GM19035 (cell line): ENCODE measurements at regions not wholly inside any gene's neighbourhood (a gene's known extent, or its start where the extent isn't known, plus 50 kb on each side); places are given as distances from the start of the nearest gene placed in this dataset.
A peak's percentile ranks its signal among the peaks of the same experiment; 100 is the strongest.
"Not testable (repeated sequence)": the region's sequence is repeated elsewhere in the genome, so short reads cannot be mapped to it uniquely, and the experiment has no call there.

Source experiments
- ATAC-seq: cut with Tn5 transposase; IDR thresholded peaks from one replicate; pipeline ENCODE4 v1.9.1; 2021; ENCODE audit not compliant: unreplicated experiment

DNA sequence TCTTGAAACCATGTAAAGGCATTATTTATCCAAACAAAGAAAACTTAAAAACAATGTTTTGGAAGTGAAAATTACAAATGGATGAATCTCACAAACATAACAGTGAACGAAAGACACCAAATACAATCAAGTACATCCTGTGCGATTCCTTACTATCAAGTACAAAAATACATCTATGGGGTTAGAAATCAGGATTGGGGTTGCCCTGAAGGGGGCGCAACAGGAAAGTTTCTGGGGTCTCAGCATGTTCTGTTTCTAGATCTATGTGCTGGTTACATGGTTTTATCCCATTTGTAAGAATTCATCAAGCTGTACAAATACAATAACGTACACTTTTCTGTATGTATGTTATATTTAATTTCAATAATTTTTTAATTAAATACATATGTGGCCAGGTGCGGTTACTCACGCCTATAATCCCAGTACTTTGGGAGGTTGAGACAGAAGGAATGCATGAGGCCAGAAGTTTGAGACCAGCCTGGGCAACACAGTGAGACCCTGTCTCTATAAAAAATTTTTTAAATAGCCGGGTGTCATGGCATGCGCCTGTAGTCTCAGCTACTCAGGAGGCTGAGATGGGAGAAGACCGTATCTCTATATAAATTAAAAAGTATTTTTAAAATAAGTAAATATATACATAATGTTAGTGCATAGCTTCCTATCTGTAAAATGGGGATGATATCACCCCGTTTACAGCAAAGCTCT lies 121.5 kb upstream of the SOD1 start:
- ATAC-seq: no peak

GRCh38 chr21:31536138-31536537 lies 123.4 kb upstream of the SOD1 start:
- no peak for ATAC-seq

DNA sequence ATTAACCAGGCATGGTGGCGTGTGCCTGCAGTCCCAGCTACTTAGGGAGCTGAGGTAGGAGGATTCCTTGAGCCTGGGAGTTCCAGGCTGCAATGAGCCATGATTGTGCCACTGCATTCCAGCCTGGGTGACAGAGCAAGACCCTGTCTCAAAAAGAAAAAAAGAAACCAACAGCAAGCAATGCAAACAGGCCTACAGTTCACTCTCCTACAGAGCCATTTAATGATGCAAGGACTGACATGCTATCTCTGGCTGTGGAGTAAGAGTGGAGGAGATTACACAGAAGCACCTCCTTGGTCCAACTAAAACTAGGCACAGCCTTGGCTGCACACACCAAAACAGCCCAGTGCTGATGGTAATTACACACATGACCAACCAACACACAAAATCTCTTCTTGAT lies 127.5 kb upstream of the SOD1 start:
- ATAC-seq: no peak

- no peak for ATAC-seq
These were observed 128.4 kb upstream of the SOD1 start for GRCh38 chr21:31530897-31531705.

DNA sequence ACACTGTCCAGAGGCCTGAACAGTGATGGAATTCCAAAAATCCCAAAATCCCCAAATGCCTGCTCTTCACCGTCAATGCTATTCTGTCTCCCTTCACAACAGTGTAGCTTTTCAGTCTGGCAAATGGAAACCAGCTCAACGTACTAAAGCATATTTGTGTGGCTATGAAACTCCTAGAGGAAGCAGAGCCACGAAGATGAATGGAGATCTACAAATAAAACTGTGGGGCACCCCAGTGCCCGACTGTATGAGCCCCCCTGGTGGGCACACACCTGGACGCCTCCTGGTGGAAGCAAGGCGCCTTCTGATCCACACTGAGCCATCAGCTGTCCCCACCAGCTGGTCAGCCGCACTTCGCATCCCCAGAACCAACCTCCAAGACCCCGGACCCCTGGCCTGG lies 129.1 kb upstream of the SOD1 start:
- ATAC-seq: no peak

DNA sequence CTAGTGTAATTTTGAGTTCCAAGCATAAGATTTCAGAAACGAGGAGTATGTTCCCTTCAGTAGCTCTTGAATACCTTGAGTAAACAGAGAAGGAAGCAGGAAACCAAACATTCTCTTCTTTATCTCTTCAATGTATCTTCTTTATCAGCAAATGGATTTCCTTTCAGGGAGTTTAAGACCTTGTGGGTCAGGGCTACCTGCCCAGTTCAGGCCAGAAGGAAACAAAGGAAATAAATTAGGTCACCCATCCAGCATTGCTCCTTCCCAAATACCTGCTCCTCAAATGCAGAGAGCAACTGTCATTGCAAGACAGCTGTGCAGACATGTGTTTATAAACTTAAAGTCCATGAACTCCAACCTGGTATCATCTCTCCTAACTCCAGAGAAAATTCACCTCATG lies 130.1 kb upstream of the SOD1 start:
- no peak for ATAC-seq

DNA sequence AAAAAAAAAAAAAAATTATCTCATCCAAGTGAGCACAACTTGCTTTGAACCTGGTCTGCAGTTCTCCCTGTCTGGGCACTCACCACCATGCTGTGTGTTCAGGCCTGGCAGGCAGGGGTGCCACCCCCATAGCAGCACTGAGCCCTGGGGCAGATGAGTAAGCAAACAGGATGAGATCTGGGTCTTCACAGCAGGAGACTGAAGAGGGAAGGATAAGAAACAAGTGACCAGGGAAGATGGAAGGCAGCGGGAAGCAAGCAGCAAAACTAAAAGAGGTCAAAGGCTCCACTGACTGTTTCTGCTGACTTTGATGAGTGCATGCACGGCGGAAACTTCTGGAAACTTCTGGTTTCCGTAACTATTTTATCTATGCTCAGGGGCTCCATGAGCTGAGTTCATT lies 133.5 kb upstream of the SOD1 start:
- ATAC-seq: no peak

DNA sequence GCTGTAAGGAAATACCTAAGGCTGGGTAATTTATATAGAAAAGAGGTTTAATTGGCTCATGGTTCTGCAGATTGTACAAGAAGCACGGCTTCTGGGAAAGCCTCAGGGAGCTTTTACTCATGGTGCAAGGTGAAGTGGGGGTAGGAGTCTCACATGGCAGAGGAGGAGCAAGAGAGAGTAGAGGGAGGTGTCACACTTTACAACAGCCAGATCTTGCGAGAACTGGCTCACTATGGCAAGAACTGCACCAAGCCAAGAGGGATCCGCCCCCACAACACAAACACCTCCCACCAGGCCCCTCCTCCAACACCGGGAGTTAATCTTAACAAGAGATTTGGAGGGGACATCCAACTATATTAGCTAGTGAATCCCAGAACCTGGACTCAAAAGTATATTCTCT lies 135.4 kb upstream of the SOD1 start:
- no peak for ATAC-seq

- no peak for ATAC-seq
These were observed 138.0 kb upstream of the SOD1 start for GRCh38 chr21:31521515-31521914.

DNA sequence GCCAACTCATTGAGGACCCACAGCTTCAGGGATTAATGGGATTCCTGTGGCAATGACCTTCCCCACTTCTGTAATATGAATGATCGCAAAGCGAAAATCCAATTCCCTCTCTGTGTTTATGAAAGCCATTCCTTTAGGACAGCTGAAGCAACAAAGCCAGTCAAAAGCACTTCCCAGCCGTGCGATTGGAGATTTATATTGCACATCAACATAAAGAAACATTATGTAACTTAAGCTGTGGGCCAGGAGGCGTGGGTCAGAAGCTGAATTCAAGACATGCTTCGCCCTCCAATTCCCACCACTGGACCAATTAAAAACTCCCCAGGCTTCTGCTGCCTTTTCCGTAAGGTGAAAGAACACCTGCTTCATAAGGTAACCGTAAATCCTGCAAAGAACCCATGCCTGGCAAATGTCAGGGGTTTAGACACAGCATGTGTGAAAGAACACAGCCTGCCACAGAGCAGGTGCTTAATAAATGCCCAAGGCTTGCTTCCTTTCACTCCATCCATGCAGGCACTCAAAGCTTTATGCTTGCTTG lies 138.9 kb upstream of the SOD1 start:
- no peak for ATAC-seq

- ATAC-seq: no peak
These were observed 140.9 kb upstream of the SOD1 start for GRCh38 chr21:31518580-31518979.

DNA sequence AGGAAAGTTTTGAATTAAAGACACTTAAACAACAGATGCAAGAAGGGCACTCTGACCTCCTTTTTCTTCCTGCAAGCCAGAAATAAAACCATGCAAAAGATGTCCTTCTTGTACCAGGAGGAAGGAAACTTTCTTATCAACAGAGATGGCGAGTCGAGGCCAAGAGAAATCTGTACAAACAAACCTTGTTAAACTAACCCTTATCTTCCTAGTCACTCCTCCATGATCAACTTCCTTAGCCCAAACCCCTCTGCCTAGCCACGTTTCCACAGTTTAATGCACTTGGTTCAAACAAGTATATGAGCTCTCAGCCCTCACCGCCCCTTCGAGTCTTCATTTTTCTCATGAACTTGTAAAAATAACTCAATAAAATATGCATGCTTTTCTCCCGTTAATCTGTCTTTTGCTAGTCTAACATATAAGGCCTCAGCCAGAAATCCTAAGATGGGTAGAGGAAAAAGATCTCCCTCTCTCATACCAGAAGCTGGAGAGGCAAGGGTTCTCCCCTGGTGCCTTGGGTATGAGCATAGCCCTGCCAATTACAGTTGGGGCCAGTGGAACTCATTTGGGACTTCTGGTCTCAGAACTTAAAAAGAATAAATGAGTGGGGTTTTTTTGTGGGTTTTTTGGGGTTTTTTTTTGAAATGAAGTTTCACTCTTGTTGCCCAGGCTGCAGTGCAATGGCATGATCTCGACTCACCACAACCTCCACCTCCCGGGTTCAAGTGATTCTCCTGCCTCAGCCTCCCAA lies 141.7 kb upstream of the SOD1 start:
- no peak for ATAC-seq

- ATAC-seq: no peak
These were observed 144.2 kb upstream of the SOD1 start for GRCh38 chr21:31515253-31515652.

- no peak for ATAC-seq
These were observed 144.9 kb upstream of the SOD1 start for GRCh38 chr21:31514598-31514997.

DNA sequence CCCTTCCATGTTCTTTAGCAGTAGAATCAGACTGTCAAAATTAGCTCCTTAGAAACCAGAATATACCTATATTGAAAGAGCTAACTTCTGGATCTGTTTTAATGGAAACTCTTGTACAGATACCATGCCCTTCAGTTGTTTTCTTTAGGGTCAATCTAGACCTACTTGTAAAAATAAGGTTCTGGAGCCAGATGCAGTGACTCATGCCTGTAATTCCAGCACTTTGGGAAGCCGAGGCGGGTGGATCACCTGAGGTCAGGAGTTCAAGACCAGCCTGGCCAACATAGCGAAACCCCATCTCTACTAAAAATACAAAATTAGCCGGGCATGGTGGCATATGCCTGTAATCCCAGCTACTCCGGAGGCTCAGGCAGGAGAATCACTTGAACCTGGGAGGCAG lies 146.0 kb upstream of the SOD1 start:
- ATAC-seq: not testable (repeated sequence)

- not testable (repeated sequence) for ATAC-seq
These were observed 147.5 kb upstream of the SOD1 start for GRCh38 chr21:31511999-31512398.

GRCh38 chr21:31511258-31511657 lies 148.2 kb upstream of the SOD1 start:
- no peak for ATAC-seq

DNA sequence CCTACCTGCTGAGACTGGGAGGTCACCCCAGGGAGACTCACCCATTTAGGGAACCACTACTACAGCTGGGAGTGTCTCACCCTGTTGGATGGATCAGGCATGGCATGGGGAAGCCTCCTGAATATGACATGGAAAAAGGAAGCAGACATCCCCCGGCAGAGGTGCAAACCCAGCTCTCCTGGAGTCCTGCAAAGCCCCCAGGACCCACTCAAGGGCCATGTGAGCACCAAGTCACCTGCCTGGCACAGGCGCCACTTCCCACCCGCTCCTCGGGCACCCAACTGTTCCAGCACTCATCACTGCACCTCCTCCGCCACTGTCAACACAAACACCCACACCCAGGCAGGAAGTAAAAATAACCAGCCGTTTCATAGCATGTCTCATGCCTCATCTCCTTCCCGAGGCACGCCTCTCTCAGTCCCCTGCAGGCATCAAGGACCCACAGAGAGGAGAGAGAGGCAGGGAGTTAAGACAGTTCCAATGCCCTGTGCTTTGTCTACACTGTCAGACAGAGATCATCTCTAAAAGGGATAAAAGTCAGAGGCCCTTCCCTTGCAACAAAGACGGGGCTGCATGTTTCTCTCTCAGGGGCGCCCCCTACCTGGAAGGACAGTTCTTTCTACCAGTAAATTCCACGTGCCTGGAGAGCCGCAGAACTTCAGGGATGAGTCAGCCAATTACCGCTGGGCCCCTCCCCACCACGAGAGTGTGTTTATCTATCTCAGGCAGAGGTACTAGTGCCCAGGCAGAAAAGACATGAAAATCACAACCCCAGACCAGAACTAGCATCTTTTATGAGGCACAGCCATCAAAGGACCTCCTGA lies 150.1 kb upstream of the SOD1 start:
- ATAC-seq: peak; percentile 37

DNA sequence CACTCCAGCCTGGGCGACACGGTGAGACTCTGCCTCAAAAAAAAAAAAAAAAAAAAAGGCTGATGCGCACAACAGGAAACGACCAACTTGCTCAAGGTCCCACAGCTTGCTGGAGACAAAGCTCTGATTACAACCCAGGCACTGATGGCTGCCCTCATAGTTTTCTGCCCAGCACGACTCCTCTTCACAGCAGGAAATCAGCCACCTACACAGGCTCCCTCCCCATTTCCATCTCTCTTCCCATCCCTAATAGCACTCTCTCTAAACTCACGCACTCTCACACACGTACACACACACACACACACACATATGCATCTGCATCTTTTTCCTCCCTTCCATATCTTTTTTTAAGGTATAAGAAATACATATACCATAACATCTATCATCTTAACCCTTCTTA lies 153.5 kb upstream of the SOD1 start:
- no peak for ATAC-seq

DNA sequence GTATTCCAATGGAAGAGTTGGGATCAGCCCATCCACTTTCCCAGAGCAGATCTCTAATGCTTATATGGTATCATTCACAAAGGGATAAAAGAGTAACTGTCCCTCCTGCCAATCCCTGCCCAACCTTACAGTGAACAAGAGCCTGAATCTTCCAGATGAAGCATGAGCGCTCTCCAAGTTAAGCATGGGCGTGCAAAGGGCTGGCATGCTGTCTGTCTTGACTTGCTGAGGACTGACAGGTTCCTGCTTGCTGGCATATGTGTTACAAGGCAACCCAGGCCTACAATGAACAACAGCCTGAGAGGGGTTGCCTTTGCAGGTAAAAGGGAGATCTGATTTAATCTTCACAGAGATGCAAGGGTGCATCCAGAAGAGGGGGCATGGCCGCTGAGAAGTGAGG lies 155.6 kb upstream of the SOD1 start:
- no peak for ATAC-seq

- ATAC-seq: no peak
These were observed 156.0 kb upstream of the SOD1 start for GRCh38 chr21:31503467-31503866.
